ENCODE measurements at regions not wholly inside any gene's neighbourhood (a gene's known extent, or its start where the extent isn't known, plus 50 kb on each side); places are given as distances from the start of the nearest gene placed in this dataset.

DNA sequence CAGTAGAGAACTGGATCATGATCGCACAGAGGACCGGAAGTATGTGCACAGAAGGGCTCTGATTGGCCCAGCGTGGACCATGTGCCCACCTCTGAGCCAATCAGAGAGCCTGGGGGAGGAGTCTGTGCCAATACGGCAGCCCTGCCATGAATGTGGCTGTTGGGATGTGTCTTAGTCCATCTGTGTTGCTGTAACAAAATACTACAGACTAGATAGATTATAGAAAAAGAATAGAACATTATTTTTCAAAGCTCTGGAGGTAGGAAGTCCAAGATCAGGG is 132.0 kb downstream of the NDUFA10 start:
- ChIA-PET CTCF (interaction anchor here (1.3 kb wide), 1 partner anchor 98 kb away, joined by 3 read pairs; no protein-coding TSS in a partner anchor), POLR2A (no interaction called here)
- DNase-seq (ENCODE audit: extremely low spot score): no peak
- TF ChIP-seq, protein P1, sequence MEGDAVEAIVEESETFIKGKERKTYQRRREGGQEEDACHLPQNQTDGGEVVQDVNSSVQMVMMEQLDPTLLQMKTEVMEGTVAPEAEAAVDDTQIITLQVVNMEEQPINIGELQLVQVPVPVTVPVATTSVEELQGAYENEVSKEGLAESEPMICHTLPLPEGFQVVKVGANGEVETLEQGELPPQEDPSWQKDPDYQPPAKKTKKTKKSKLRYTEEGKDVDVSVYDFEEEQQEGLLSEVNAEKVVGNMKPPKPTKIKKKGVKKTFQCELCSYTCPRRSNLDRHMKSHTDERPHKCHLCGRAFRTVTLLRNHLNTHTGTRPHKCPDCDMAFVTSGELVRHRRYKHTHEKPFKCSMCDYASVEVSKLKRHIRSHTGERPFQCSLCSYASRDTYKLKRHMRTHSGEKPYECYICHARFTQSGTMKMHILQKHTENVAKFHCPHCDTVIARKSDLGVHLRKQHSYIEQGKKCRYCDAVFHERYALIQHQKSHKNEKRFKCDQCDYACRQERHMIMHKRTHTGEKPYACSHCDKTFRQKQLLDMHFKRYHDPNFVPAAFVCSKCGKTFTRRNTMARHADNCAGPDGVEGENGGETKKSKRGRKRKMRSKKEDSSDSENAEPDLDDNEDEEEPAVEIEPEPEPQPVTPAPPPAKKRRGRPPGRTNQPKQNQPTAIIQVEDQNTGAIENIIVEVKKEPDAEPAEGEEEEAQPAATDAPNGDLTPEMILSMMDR (IDR thresholded peaks at IDR 0.05; ENCODE audit: control extremely low read depth, extremely low read depth, low read depth, missing control alignments): no peak

DNA sequence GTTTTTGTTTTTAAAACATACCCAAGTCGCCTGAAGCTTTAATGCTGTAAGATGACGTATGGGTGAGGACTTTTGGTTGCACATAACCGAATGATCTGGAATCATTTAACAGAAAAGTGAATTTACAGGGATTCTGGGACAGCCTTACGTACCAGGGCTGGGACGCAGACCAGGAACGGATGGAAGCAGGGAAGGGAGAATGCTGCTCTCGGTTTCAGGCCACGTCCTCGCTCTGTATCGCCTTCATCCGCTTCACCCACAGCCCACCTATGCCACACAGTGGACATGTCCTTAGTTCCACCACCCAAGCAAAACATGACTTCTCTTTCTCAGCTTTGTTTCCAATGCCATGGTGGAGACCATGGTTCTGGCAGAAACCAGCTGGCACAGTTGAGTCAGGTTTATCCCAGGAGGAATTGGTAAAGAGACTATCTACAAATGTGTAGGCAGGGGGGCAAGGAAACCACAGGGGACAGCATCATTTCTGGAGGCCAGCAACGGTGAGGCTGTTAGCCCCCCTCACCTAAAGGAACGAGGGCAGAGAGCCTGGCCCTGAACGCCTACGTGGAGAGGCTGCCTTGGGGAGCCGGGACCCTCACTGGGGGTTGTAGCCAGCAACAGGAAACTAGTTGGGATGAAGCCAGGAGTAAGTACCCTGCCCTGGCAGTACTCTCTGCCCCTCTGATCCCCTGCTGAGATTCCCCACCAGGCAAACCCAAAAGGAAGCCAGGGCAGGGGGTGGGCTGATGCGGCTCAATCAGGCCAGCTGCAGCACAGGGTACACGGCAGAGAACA is 132.5 kb downstream of the NDUFA10 start:
- ChIA-PET POLR2A (no interaction called here), CTCF (interaction anchor here (1.3 kb wide), 1 partner anchor 99 kb away, joined by 3 read pairs; no protein-coding TSS in a partner anchor)
- DNase-seq (ENCODE audit: extremely low spot score): no peak
- TF ChIP-seq, protein P1 (IDR thresholded peaks at IDR 0.05; ENCODE audit: control extremely low read depth, extremely low read depth, low read depth, missing control alignments): no peak

DNA sequence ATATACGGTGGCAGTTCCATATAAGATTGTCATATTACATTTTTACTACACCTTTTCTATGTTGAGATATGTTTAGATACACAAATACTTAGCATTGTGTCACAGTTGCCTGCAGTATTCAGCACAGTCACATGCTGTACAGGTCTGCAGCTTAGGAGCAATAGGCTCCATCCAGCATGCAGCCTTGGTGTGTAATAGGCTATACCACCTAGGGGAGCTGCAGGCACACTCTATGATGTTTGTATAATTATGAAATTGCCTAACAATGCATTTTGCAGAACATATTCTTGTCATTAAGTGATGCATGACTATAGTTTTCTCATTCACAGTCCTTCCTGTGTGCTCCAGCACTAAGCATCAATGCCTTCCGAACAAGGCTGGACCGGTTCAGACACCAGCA is 133.4 kb downstream of the NDUFA10 start:
- POLR2A ChIA-PET: no interaction called here
- no peak for DNase-seq (ENCODE audit: extremely low spot score)
- CTCF ChIA-PET: interaction anchor here (1.3 kb wide), 1 partner anchor 100 kb away, joined by 3 read pairs; no protein-coding TSS in a partner anchor
- TF ChIP-seq, protein P1 (IDR thresholded peaks at IDR 0.05; ENCODE audit: control extremely low read depth, extremely low read depth, low read depth, missing control alignments): no peak

DNA sequence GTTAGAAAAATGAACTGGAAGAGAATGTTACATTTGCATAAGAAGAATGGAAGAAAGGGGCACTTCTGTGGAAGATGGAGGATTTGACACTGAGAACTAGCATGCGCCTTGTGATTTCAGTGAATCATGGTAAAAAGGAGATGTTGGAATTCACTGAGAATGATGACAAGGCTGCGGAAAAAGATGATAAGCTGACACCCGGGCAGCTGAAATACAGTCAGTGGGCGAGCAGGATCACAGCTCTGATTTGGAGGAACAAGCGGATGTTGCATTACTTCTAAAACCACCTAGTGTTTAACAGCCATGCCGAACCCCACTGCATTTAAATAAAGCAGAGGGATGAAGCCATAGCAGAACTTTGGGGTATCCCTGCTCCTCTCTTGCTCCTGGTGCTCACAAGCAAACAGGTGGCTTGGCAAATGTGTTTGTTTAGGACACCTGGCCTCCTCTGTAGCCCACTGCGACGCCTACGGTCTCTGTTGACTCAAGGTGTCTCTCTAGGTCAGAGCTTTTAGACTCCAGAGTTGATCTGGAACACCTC is 134.9 kb downstream of the NDUFA10 start:
- no peak for DNase-seq (ENCODE audit: extremely low spot score)
- ChIA-PET CTCF (no interaction called here), POLR2A (no interaction called here)
- TF ChIP-seq, protein P1 (IDR thresholded peaks at IDR 0.05; ENCODE audit: control extremely low read depth, extremely low read depth, low read depth, missing control alignments): no peak

DNA sequence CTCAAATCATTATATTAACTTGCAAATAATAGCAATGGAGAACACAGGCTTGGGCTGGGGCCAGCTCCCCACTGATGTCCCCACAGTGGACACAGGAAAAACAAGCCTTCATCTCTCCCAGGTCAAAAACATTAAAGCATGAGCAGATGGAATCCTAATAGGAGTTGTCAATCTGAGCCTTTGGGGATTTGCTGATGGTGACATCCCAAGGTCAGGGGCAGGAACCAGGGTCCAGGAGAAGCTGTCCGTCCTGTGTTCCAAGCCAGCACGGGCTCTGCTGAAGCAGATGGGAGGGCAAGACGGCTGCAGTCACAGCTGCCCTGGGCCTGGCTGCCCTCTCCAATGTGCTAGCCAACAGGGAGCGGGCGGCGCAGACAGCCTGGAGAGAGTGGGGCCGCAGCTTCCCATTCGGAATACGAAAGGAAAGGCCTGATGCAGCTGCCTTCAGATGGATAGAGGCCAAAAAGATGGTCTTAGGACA is 135.5 kb downstream of the NDUFA10 start:
- TF ChIP-seq, protein P1 (IDR thresholded peaks at IDR 0.05; ENCODE audit: control extremely low read depth, extremely low read depth, low read depth, missing control alignments): no peak
- POLR2A ChIA-PET: no interaction called here
- CTCF ChIA-PET: no interaction called here
- no peak for DNase-seq (ENCODE audit: extremely low spot score)

DNA sequence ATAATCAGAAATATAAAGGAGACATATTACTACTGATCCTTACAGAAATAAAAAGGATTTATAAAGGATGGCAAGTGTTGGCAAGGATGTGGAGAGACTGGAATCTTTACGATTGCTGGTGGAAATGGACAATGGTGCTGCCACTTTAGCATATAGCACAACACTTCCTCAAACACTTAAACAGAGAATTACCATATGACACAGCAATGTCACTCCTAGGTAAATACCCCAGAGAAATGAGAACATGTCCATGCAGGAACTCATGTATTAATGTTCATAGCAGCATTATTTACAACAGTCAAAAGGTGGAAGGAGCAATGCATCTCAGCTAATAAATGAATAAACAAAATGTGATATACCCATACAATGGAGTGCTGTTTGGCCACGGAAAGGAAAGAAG is 137.5 kb downstream of the NDUFA10 start:
- TF ChIP-seq, protein P1 (IDR thresholded peaks at IDR 0.05; ENCODE audit: control extremely low read depth, extremely low read depth, low read depth, missing control alignments): no peak
- DNase-seq (ENCODE audit: extremely low spot score): no peak
- ChIA-PET POLR2A (no interaction called here), CTCF (no interaction called here)

Measured in GM10248 (cell line).